HCT116 (cell line): ENCODE measurements at regions not wholly inside any gene's neighbourhood (a gene's known extent, or its start where the extent isn't known, plus 50 kb on each side); places are given as distances from the start of the nearest gene placed in this dataset.
A peak's percentile ranks its signal among the peaks of the same experiment; 100 is the strongest.

Experiments used
- ATAC-seq: fragments of 200-7000 bp; cut with Tn5 transposase; 2 replicates; pipeline ENCODE4 v1.9.1; 2020; ENCODE audit warnings: mild to moderate bottlenecking, moderate library complexity
- BruUV-seq: library from RNA; stranded (reverse); fragments of 400-500 nt; replicated peaks from 2 replicates; lab custom pipeline; 2021; lab: Mats Ljungman, UMichigan
- CTCF ChIA-PET: fragments of 300-600 bp; sonication (Branson Sonifier 250); formaldehyde crosslinking; loops from one replicate; lab custom pipeline; 2021; ENCODE audit warnings: antibody characterized with exemption; lab: Charles Lee
- POLR2A ChIA-PET: fragments of 300-600, 350-600 bp; sonication (Branson Sonifier 250); formaldehyde crosslinking; loops from one replicate; lab custom pipeline; 2021; ENCODE audit warnings: antibody characterized with exemption; lab: Charles Lee
- RAD21 ChIA-PET, 2 experiments: fragments of 300-600 bp; sonication (Branson Sonifier 250); formaldehyde crosslinking; loops; one replicate each; lab custom pipeline; 2023; ENCODE audit warnings: low total read pairs in 2 of 2; ENCODE audit not compliant: uncharacterized antibody in 2 of 2, unreplicated experiment in 2 of 2, low non-redundant PET in 1 of 2; lab: Charles Lee
- DNase-seq: peaks from one replicate; pipeline ENCODE4 v3.0.0-alpha.2; 2010; ENCODE audit warnings: low read depth, low spot score
- H2AFZ ChIP-seq: fragments of 200-600 bp; shearing (Covaris generic), sonication (generic); 2 replicates; pipeline ENCODE4 v1.6.1; 2017; ENCODE audit warnings: low read depth, mixed run types, mixed read lengths, antibody characterized with exemption, low read length; ENCODE audit not compliant: poor library complexity, severe bottlenecking
- H3K27ac ChIP-seq: 2 replicates; pipeline ENCODE4 v1.5.1; 2012; ENCODE audit warnings: low read depth, low read length
- H3K27me3 ChIP-seq: fragments of 200-600 bp; sonication (generic); 2 replicates; pipeline ENCODE4 v1.6.1; 2016; ENCODE audit warnings: mixed run types, low read length, mixed read lengths; ENCODE audit not compliant: insufficient read depth
- H3K36me3 ChIP-seq, 2 experiments: fragments of 200-500 bp in 1 of 2; fragments of 200-600 bp in 1 of 2; sonication (Bioruptor generic) in 1 of 2; sonication (generic) in 1 of 2; 2 replicates each; pipeline versions ENCODE4 v1.5.1 to v1.6.1; 2014 to 2016; ENCODE audit warnings: low read length in 2 of 2, inconsistent platforms in 1 of 2, mixed read lengths in 1 of 2, mixed run types in 1 of 2; ENCODE audit not compliant: insufficient read depth in 2 of 2, control insufficient read depth in 1 of 2
- H3K4me1 ChIP-seq, 2 experiments: fragments of 200-600 bp in 1 of 2; sonication (generic) in 1 of 2; 2 replicates each; pipeline versions ENCODE4 v1.5.1 to v1.6.1; 2012 to 2017; ENCODE audit warnings: low read length in 2 of 2, inconsistent platforms in 1 of 2, mild to moderate bottlenecking in 1 of 2, mixed read lengths in 1 of 2, mixed run types in 1 of 2, moderate library complexity in 1 of 2; ENCODE audit not compliant: insufficient read depth in 2 of 2, control insufficient read depth in 1 of 2
- H3K4me2 ChIP-seq: fragments of 200-600 bp; sonication (generic); 2 replicates; pipeline ENCODE4 v1.6.1; 2017; ENCODE audit warnings: mixed run types, low read length, mixed read lengths
- H3K4me3 ChIP-seq, 2 experiments: fragments of 200-600 bp in 1 of 2; sonication (generic) in 1 of 2; replicated peaks in 1 of 2; 2 replicates each; pipeline ENCODE4 v1.5.1; 2011 to 2016; ENCODE audit warnings: low read length in 2 of 2, control low read depth in 1 of 2, low read depth in 1 of 2, mild to moderate bottlenecking in 1 of 2, mixed read lengths in 1 of 2, mixed run types in 1 of 2
- H3K79me2 ChIP-seq: fragments of 200-600 bp; sonication (generic); 2 replicates; pipeline ENCODE4 v1.6.1; 2017; ENCODE audit warnings: mild to moderate bottlenecking, mixed run types, low read length, moderate library complexity, mixed read lengths; ENCODE audit not compliant: insufficient read depth
- H3K9ac ChIP-seq: fragments of 200-600 bp; sonication (generic); 2 replicates; pipeline ENCODE4 v1.6.1; 2016; ENCODE audit warnings: low read length, mixed read lengths
- H3K9me2 ChIP-seq: fragments of 200-600 bp; sonication (generic), shearing (Covaris generic); 2 replicates; pipeline ENCODE4 v1.6.1; 2017; ENCODE audit warnings: mixed run types, mild to moderate bottlenecking, moderate library complexity; ENCODE audit not compliant: insufficient read depth
- H3K9me3 ChIP-seq, 2 experiments: fragments of 200-500 bp in 1 of 2; fragments of 200-600 bp in 1 of 2; sonication (Bioruptor generic) in 1 of 2; sonication (generic) in 1 of 2; 2 replicates each; pipeline ENCODE4 v1.6.1; 2014 to 2017; ENCODE audit warnings: low read length in 2 of 2, mixed read lengths in 2 of 2, inconsistent platforms in 1 of 2, low read depth in 1 of 2, mild to moderate bottlenecking in 1 of 2, mixed run types in 1 of 2, moderate library complexity in 1 of 2; ENCODE audit not compliant: control insufficient read depth in 1 of 2, insufficient read depth in 1 of 2
- H4K20me1 ChIP-seq: fragments of 200-600 bp; sonication (generic), shearing (Covaris generic); 2 replicates; pipeline ENCODE4 v1.6.1; 2017; ENCODE audit warnings: mixed run types, mild to moderate bottlenecking, moderate library complexity; ENCODE audit not compliant: insufficient read depth
- ELF1 ChIP-seq: IDR thresholded peaks from 2 replicates; pipeline ENCODE4 v1.6.1; 2012; ENCODE audit warnings: low read depth, borderline replicate concordance
- EZH2 ChIP-seq: fragments of 200-600 bp; sonication (generic); IDR thresholded peaks from 2 replicates; pipeline ENCODE4 v1.6.1; 2017; ENCODE audit warnings: antibody characterized with exemption, mixed run types
- EZH2phosphoT487 ChIP-seq: fragments of 200-600 bp; IDR thresholded peaks from 2 replicates; pipeline ENCODE4 v1.6.1; 2018; ENCODE audit warnings: antibody characterized with exemption, borderline replicate concordance
- RAD21 ChIP-seq: IDR thresholded peaks from 2 replicates; pipeline ENCODE4 v1.6.1; 2012; ENCODE audit warnings: low read depth, mild to moderate bottlenecking
- SIN3A ChIP-seq: IDR thresholded peaks from 2 replicates; pipeline ENCODE4 v1.6.1; 2012; ENCODE audit warnings: low read depth
- SP1 ChIP-seq: IDR thresholded peaks from 2 replicates; pipeline ENCODE4 v1.6.1; 2012; ENCODE audit warnings: low read depth
- SRF ChIP-seq: IDR thresholded peaks from 2 replicates; pipeline ENCODE4 v1.6.1; 2012; ENCODE audit warnings: low read depth
- intact Hi-C: fragments of 100-400 bp; cut with micrococcal nuclease; formaldehyde crosslinking; loops from 2 replicates; pipeline ENCODE4 v1.10.0; 2022
- TF ChIP-seq, protein P1 (sequence below): IDR thresholded peaks from 2 replicates; pipeline ENCODE4 v1.6.1; 2011; ENCODE audit warnings: mild to moderate bottlenecking, low read length, moderate library complexity; ENCODE audit not compliant: insufficient replicate concordance; ENCODE audit errors: extremely low read depth
- TF ChIP-seq, protein P2 (sequence below): IDR thresholded peaks from 2 replicates; pipeline ENCODE4 v1.6.1; 2012
- TF ChIP-seq, protein P3 (sequence below), 3 experiments: fragments of 200-600 bp in 1 of 3; sonication (generic) in 1 of 3; IDR thresholded peaks in 2 of 3; conservative IDR thresholded peaks in 1 of 3; 2 replicates each; pipeline ENCODE4 v1.5.1; 2012 to 2017; ENCODE audit warnings: low read depth in 2 of 3, low read length in 2 of 3, antibody characterized with exemption in 1 of 3, borderline replicate concordance in 1 of 3, control low read depth in 1 of 3, mild to moderate bottlenecking in 1 of 3, mixed read lengths in 1 of 3, mixed run types in 1 of 3, moderate library complexity in 1 of 3; ENCODE audit not compliant: insufficient read depth in 1 of 3

DNA sequence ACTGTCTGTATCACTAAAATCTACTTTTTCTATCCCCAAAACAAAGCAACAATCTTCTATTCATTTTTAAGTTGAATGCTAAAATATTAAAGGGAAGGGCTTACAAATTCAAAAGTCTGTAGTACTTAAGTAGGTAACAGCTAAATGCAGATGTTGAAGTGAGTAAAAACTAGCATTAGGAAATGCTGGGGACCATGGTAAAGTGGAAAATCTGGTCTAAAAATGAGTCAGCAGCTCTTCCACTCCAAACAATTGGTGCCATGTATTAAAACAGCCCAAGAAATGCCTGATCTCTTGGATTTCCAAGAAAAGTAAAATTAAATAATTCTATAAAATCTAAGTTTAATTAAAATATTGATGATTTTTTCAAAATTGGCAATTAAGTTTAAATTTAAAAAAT is 73.3 kb upstream of the PPP3CA start:
- H3K9me3 ChIP-seq, result no peaks in the 10 kb centered on the region
- ChIA-PET POLR2A (no interaction called here), CTCF (no interaction called here), RAD21 (no interaction called here)
- no peak for ATAC-seq
- no peaks in the 10 kb centered on the region for H3K79me2 ChIP-seq
- H3K27ac ChIP-seq, result no peak overlapping the region
- no peak for DNase-seq
- no peak overlapping the region for H3K4me3 ChIP-seq
- peak overlapping the region; percentile 16 for H2AFZ ChIP-seq
- H3K36me3 ChIP-seq, result no peaks in the 10 kb centered on the region
- H3K9me2 ChIP-seq, result no peaks in the 10 kb centered on the region
- intact Hi-C loops, result no loop called here
- H3K4me2 ChIP-seq, result no peak overlapping the region
- BruUV-seq, result no TSS peak
- H3K27me3 ChIP-seq, result no peaks in the 10 kb centered on the region
- TF ChIP-seq EZH2, result no peak
- no peak for TF ChIP-seq RAD21
- TF ChIP-seq SRF, result no peak
- no peak for TF ChIP-seq SIN3A
- no peak for TF ChIP-seq EZH2phosphoT487
- no peak for TF ChIP-seq SP1
- TF ChIP-seq, protein P1, sequence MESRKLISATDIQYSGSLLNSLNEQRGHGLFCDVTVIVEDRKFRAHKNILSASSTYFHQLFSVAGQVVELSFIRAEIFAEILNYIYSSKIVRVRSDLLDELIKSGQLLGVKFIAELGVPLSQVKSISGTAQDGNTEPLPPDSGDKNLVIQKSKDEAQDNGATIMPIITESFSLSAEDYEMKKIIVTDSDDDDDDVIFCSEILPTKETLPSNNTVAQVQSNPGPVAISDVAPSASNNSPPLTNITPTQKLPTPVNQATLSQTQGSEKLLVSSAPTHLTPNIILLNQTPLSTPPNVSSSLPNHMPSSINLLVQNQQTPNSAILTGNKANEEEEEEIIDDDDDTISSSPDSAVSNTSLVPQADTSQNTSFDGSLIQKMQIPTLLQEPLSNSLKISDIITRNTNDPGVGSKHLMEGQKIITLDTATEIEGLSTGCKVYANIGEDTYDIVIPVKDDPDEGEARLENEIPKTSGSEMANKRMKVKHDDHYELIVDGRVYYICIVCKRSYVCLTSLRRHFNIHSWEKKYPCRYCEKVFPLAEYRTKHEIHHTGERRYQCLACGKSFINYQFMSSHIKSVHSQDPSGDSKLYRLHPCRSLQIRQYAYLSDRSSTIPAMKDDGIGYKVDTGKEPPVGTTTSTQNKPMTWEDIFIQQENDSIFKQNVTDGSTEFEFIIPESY, result no peak
- no peak overlapping the region for H3K9ac ChIP-seq
- H4K20me1 ChIP-seq, result no peaks in the 10 kb centered on the region
- H3K4me1 ChIP-seq, result no peaks in the 10 kb centered on the region

DNA sequence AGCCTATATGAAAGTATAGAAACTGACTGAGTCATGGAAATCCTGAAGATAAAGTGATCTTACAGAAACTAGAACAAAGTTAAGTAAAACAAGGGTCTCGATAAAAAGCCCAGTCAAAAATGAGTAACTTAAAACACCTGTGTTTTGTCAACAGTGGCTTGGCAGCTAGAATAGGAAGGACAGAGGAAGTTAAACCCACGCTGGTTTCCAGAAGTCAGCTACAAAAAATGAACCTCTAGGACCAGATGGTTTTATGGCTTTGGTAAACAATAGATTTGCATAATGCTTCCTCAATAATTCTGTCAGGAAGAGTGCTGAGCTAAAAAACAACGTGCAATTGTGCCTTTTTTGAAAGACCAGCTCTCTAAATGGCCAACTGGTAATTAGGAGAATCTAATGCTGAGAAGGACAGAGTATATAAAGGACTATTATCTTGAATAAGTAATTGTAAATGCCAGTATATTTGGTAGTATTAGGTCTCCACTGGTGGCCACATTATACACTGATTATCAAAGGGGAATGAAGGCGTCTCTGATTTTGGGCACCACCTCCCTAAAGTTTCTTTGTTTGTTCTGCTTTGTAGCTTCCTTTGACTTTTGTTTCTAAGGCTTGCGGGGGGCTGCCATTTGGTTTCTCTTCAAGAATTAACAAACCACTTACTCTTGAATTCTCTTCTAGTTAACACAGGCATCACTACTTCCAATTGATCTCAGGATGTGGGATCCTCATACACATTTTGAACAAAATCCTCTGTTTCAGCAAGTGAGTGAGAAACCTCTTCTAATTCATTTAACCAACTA is 72.2 kb upstream of the PPP3CA start:
- no peak overlapping the region for H3K4me3 ChIP-seq
- H3K4me2 ChIP-seq, result no peak overlapping the region
- no peaks in the 10 kb centered on the region for H3K36me3 ChIP-seq
- H3K9ac ChIP-seq, result no peak overlapping the region
- H3K79me2 ChIP-seq, result no peaks in the 10 kb centered on the region
- ChIA-PET POLR2A (no interaction called here), CTCF (no interaction called here), RAD21 (no interaction called here)
- no peaks in the 10 kb centered on the region for H4K20me1 ChIP-seq
- TF ChIP-seq, protein P2, sequence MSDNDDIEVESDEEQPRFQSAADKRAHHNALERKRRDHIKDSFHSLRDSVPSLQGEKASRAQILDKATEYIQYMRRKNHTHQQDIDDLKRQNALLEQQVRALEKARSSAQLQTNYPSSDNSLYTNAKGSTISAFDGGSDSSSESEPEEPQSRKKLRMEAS, result no peak
- TF ChIP-seq ELF1, result no peak
- no peak for TF ChIP-seq RAD21
- TF ChIP-seq, protein P3, sequence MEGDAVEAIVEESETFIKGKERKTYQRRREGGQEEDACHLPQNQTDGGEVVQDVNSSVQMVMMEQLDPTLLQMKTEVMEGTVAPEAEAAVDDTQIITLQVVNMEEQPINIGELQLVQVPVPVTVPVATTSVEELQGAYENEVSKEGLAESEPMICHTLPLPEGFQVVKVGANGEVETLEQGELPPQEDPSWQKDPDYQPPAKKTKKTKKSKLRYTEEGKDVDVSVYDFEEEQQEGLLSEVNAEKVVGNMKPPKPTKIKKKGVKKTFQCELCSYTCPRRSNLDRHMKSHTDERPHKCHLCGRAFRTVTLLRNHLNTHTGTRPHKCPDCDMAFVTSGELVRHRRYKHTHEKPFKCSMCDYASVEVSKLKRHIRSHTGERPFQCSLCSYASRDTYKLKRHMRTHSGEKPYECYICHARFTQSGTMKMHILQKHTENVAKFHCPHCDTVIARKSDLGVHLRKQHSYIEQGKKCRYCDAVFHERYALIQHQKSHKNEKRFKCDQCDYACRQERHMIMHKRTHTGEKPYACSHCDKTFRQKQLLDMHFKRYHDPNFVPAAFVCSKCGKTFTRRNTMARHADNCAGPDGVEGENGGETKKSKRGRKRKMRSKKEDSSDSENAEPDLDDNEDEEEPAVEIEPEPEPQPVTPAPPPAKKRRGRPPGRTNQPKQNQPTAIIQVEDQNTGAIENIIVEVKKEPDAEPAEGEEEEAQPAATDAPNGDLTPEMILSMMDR (IDR thresholded peaks at IDR 0.05 in 2 of 3, conservative IDR thresholded peaks at IDR 0.05 in 1 of 3; ENCODE audit: borderline replicate concordance in 1 of 3, insufficient read depth in 1 of 3, low read depth in 2 of 3, low read length in 2 of 3), result no peak
- H3K27ac ChIP-seq, result no peak overlapping the region
- no TSS peak for BruUV-seq
- H3K9me3 ChIP-seq, result no peaks in the 10 kb centered on the region
- no peaks in the 10 kb centered on the region for H3K27me3 ChIP-seq
- DNase-seq (no peak), ATAC-seq (no peak)
- no peaks in the 10 kb centered on the region for H3K9me2 ChIP-seq
- H2AFZ ChIP-seq, result peak overlapping the region; percentile 76
- H3K4me1 ChIP-seq, result no peaks in the 10 kb centered on the region
- intact Hi-C loops, result no loop called here
